ENCODE measurements at regions not wholly inside any gene's neighbourhood (a gene's known extent, or its start where the extent isn't known, plus 50 kb on each side); places are given as distances from the start of the nearest gene placed in this dataset.

DNA sequence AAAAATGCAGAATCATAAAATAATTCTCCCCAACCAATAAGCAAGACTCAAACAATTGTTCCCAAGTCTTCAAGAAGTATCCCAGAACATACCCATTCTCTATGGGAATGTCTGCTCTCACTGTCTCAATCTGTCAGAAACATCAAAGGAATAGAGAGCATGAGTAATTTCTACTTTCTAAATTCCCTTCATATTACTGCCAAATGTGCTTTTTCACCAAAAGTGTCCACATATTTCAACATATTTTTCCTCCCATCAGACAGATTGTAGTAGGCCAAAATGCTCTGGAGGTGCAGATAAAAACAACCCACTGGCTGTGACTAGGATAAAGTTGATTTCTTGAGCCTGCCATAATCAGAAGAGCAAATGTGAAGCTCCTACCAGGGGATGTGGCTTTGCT is 692.0 kb upstream of the FAM241A start:
- TF ChIP-seq POLR2AphosphoS5 (IDR thresholded peaks at IDR 0.05; ENCODE audit: borderline replicate concordance, low read depth, low read length) (no peak), EZH2 (IDR thresholded peaks at IDR 0.05) (no peak)

Data from SK-N-MC (cell line).